ENCODE measurements at regions not wholly inside any gene's neighbourhood (a gene's known extent, or its start where the extent isn't known, plus 50 kb on each side); places are given as distances from the start of the nearest gene placed in this dataset.

- no peak for TF ChIP-seq NFIC (IDR thresholded peaks at IDR 0.05)
- TF ChIP-seq EGR1 (IDR thresholded peaks at IDR 0.05), result no peak
- TF ChIP-seq, protein P1, sequence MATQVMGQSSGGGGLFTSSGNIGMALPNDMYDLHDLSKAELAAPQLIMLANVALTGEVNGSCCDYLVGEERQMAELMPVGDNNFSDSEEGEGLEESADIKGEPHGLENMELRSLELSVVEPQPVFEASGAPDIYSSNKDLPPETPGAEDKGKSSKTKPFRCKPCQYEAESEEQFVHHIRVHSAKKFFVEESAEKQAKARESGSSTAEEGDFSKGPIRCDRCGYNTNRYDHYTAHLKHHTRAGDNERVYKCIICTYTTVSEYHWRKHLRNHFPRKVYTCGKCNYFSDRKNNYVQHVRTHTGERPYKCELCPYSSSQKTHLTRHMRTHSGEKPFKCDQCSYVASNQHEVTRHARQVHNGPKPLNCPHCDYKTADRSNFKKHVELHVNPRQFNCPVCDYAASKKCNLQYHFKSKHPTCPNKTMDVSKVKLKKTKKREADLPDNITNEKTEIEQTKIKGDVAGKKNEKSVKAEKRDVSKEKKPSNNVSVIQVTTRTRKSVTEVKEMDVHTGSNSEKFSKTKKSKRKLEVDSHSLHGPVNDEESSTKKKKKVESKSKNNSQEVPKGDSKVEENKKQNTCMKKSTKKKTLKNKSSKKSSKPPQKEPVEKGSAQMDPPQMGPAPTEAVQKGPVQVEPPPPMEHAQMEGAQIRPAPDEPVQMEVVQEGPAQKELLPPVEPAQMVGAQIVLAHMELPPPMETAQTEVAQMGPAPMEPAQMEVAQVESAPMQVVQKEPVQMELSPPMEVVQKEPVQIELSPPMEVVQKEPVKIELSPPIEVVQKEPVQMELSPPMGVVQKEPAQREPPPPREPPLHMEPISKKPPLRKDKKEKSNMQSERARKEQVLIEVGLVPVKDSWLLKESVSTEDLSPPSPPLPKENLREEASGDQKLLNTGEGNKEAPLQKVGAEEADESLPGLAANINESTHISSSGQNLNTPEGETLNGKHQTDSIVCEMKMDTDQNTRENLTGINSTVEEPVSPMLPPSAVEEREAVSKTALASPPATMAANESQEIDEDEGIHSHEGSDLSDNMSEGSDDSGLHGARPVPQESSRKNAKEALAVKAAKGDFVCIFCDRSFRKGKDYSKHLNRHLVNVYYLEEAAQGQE (IDR thresholded peaks at IDR 0.05; ENCODE audit: low read depth), result no peak
Measured at GRCh38 chrX:19183761-19184477, 61.7 kb upstream of the ADGRG2 start.

GRCh38 chrX:19188566-19188965, 66.3 kb upstream of the ADGRG2 start:
- no peak for TF ChIP-seq TAF1 (IDR thresholded peaks at IDR 0.05; ENCODE audit: low read depth)
- no peak for TF ChIP-seq ZBTB7A (IDR thresholded peaks at IDR 0.05; ENCODE audit: low read depth)
- TF ChIP-seq CREB1 (IDR thresholded peaks at IDR 0.05; ENCODE audit: low read depth), result no peak
- TF ChIP-seq, protein P1 (IDR thresholded peaks at IDR 0.05; ENCODE audit: low read depth), result no peak
- no peak for TF ChIP-seq YY1 (IDR thresholded peaks at IDR 0.05; ENCODE audit: low read depth)
- TF ChIP-seq EGR1 (IDR thresholded peaks at IDR 0.05), result no peak
- no peak for TF ChIP-seq USF1 (IDR thresholded peaks at IDR 0.05)
- TF ChIP-seq EP300 (IDR thresholded peaks at IDR 0.05; ENCODE audit: borderline replicate concordance), result no peak
- no peak for TF ChIP-seq CEBPB (IDR thresholded peaks at IDR 0.05)
- no peak for TF ChIP-seq TCF12 (IDR thresholded peaks at IDR 0.05; ENCODE audit: low read depth)
- no peak for TF ChIP-seq NFIC (IDR thresholded peaks at IDR 0.05)
- TF ChIP-seq FOXM1 (IDR thresholded peaks at IDR 0.05; ENCODE audit: borderline replicate concordance, low read depth), result no peak
- no peak for TF ChIP-seq TEAD4 (IDR thresholded peaks at IDR 0.05)
- no peak for TF ChIP-seq RAD21 (IDR thresholded peaks at IDR 0.05; ENCODE audit: low read depth)
- TF ChIP-seq, protein P2, sequence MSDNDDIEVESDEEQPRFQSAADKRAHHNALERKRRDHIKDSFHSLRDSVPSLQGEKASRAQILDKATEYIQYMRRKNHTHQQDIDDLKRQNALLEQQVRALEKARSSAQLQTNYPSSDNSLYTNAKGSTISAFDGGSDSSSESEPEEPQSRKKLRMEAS (IDR thresholded peaks at IDR 0.05), result no peak

DNA sequence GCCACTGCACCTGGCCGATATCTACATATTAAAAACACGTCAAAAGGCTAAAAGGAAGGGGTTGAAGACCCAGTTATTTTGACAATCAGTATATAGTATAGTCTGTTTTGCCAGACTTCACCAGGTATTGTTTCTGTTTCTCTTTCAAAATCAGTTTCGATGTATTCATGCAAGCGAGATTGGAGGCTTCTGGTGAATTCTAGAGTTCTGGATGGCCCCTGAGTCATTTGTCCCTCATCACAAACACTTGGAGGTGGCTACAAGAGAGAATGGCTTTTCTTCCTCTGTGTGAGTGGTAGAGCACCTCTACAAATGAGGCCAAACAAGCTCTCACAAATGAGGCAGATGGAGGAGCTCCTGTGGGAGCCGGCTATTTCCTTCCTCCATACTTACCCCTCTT, 68.6 kb upstream of the ADGRG2 start:
- TF ChIP-seq CEBPB (IDR thresholded peaks at IDR 0.05) (no peak), TAF1 (IDR thresholded peaks at IDR 0.05; ENCODE audit: low read depth) (no peak), USF1 (IDR thresholded peaks at IDR 0.05) (no peak)

DNA sequence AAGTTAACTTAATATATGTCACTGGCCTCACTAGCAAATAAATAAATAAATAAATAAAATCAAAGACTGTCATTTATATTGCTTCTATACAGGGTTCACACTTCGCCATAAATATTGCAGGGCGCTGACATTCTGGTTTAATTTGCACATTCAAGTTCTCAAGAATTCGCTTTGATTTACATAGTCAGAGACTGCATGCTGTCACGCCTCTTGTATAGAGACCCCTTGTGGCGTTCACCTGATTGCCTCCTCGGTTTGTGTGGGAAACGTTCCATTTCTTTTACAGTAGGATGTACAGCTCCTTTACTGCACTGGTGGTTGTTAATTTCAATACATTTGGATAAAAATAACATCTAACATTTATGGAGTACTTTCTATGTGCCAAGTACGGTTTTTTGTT, 71.3 kb upstream of the ADGRG2 start:
- TF ChIP-seq CEBPB (IDR thresholded peaks at IDR 0.05), result no peak
- TF ChIP-seq TAF1 (IDR thresholded peaks at IDR 0.05; ENCODE audit: low read depth), result no peak
- no peak for TF ChIP-seq USF1 (IDR thresholded peaks at IDR 0.05)
- TF ChIP-seq ZBTB7A (IDR thresholded peaks at IDR 0.05; ENCODE audit: low read depth), result no peak
- no peak for TF ChIP-seq EP300 (IDR thresholded peaks at IDR 0.05; ENCODE audit: borderline replicate concordance)
- TF ChIP-seq, protein P2 (IDR thresholded peaks at IDR 0.05), result no peak
- no peak for TF ChIP-seq FOXM1 (IDR thresholded peaks at IDR 0.05; ENCODE audit: borderline replicate concordance, low read depth)

DNA sequence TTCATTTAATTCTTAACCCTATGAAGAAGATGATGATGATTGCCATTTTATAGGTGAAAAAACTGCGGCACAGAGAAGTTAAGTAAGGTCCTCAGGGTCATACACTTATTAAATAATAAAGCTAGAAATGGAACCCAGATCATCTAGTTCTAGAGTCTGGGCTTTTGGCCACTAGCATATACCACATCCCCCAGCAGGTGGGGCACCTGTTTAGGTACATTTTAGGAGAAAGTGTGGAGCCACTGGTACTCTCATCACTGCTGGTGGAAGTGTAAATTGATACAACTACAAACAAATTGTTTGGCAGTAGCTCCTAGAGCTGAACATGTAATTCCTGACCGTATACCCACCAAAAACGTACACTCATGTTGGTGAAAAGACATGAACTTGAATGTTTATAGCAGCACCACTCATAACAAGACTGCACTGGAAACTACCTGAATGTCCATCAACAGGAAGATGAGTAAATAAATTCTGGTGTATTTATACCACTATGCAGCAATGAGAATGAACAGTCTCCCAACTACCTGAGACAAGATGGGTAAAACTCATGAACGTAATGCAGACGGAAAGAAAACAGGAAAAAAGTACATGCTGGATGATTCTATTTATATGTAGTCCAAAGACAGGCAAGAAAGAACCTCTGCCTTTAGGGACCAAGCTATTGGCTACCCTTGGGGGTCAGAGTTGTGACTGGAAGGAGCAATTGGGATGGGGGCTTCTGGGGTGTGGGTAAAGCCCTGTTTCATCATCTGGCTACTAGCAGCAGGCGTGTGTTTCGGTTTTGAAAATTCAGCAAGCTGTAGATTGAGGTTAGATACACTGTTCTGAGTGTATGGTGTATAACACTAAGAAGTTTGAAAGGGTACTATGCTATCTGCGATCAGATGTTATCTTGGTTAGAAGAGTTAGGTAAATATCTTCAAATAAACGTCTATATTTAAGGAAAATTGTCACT, 72.3 kb upstream of the ADGRG2 start:
- no peak for TF ChIP-seq USF1 (IDR thresholded peaks at IDR 0.05)
